RWPE2 (cell line): ENCODE measurements at regions not wholly inside any gene's neighbourhood (a gene's known extent, or its start where the extent isn't known, plus 50 kb on each side); places are given as distances from the start of the nearest gene placed in this dataset.

ENCODE experiments used
- ATAC-seq: fragments of 200-7000 bp; cut with Tn5 transposase; 3 replicates; pipeline ENCODE4 v1.9.1; 2021; ENCODE audit warnings: low read depth
- DNase-seq: peaks from one replicate; pipeline ENCODE4 v3.0.0-alpha.2; 2020; ENCODE audit warnings: low spot score
- H3K27ac ChIP-seq: fragments of 450-650 bp; 2 replicates; pipeline ENCODE4 v1.5.1; 2017; ENCODE audit warnings: mild to moderate bottlenecking; ENCODE audit not compliant: poor library complexity, severe bottlenecking
- H3K27me3 ChIP-seq: fragments of 250-450 bp; sonication (Bioruptor Pico); 2 replicates; pipeline ENCODE4 v1.5.1; 2021; ENCODE audit warnings: mild to moderate bottlenecking, moderate library complexity; ENCODE audit not compliant: insufficient read depth, poor library complexity, severe bottlenecking
- H3K36me3 ChIP-seq: fragments of 250-450 bp; sonication (Bioruptor Pico); 2 replicates; pipeline ENCODE4 v1.5.1; 2020; ENCODE audit warnings: low read depth, mild to moderate bottlenecking, moderate library complexity
- H3K4me1 ChIP-seq: fragments of 250-450 bp; sonication (Bioruptor Pico); 2 replicates; pipeline ENCODE4 v1.5.1; 2021; ENCODE audit warnings: mild to moderate bottlenecking, moderate library complexity; ENCODE audit not compliant: insufficient read depth, poor library complexity, severe bottlenecking
- H3K4me3 ChIP-seq: fragments of 250-450 bp; sonication (Bioruptor Pico); 2 replicates; pipeline ENCODE4 v1.5.1; 2021; ENCODE audit warnings: mild to moderate bottlenecking, moderate library complexity; ENCODE audit not compliant: severe bottlenecking
- H3K9me3 ChIP-seq: fragments of 250-450 bp; sonication (Bioruptor Pico); 2 replicates; pipeline ENCODE4 v1.5.1; 2021; ENCODE audit warnings: mild to moderate bottlenecking, moderate library complexity; ENCODE audit not compliant: severe bottlenecking
- TF ChIP-seq, protein P1 (sequence below): fragments of 450-650 bp; IDR thresholded peaks from one replicate; pipeline ENCODE4 v1.5.1; 2017; ENCODE audit warnings: mild to moderate bottlenecking, moderate library complexity; ENCODE audit not compliant: poor library complexity, severe bottlenecking

DNA sequence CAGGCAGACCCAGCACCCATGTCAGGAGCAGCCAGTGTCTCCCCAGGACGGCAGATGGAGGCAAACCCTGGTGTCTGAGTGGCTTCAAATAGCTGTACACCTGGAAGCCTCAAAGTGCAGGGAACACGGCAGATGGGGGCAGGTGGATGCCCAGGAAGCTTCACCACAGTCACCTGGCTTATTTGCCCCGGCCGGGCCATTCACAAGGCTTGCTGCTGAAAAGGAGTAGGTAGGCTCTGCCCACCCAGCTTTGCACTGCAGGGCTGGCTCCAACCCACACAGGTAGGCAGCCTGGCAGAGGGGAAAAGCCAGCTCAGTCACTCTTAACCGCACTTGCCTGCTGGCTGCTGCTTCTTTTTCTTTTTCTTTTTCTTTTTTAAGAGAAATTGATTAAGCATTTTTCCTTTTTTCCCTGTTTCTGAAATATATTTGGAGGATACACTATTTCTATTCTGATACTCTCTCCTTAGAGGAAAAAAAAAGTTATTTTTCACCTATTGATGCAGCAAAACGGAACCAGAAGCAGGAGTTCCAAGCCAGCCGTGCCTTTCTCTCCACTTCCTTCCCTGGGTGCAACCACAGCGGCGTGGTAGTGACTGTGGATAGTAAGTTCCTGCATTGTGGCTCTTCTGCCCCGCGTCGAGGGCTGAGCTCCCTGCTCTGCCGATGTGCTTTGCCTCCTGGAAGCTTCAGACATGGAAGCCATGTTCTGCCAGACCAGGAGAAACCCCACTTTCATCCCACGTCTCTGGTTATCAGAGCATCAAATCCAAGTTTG, 118.3 kb downstream of the KLF6 start:
- H3K27me3 ChIP-seq: no peaks in the 10 kb centered on the region
- H3K27ac ChIP-seq: no peak overlapping the region
- H3K9me3 ChIP-seq: no peaks in the 10 kb centered on the region
- H3K4me3 ChIP-seq: no peak overlapping the region
- peaks cover 12% of the 10 kb centered on the region for H3K4me1 ChIP-seq
- TF ChIP-seq, protein P1, sequence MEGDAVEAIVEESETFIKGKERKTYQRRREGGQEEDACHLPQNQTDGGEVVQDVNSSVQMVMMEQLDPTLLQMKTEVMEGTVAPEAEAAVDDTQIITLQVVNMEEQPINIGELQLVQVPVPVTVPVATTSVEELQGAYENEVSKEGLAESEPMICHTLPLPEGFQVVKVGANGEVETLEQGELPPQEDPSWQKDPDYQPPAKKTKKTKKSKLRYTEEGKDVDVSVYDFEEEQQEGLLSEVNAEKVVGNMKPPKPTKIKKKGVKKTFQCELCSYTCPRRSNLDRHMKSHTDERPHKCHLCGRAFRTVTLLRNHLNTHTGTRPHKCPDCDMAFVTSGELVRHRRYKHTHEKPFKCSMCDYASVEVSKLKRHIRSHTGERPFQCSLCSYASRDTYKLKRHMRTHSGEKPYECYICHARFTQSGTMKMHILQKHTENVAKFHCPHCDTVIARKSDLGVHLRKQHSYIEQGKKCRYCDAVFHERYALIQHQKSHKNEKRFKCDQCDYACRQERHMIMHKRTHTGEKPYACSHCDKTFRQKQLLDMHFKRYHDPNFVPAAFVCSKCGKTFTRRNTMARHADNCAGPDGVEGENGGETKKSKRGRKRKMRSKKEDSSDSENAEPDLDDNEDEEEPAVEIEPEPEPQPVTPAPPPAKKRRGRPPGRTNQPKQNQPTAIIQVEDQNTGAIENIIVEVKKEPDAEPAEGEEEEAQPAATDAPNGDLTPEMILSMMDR: no peak
- ATAC-seq (no peak), DNase-seq (no peak)
- H3K36me3 ChIP-seq: no peaks in the 10 kb centered on the region

DNA sequence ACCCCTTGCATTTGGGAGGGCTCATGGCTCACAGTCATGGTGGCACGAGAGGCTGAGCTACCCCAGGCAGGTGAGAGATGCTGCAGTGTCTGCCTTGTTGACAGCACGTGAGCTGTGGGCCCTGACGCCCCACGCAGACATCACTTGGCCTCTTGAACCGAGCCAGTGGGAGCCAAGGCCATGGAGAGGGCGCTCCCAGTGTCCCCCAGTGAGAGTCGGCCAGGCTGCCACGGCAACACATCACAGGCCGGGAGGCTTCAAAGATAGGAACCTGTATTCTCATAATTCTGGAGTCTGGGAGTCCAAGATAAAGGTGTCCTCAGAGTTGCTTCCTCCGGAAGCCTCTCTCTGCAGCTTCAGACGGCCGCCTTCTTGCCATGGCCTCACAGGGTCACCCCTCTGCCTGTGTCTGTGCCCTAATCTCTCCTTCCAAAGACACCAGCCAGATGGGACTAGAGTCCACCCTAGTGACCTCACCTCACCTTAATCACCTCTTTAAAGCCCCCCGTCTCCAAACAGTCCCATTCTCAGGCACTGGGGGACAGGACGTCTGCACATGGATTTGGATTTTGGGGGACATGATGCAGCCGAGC, 119.6 kb downstream of the KLF6 start:
- H3K4me3 ChIP-seq: no peak overlapping the region
- no peak for ATAC-seq

DNA sequence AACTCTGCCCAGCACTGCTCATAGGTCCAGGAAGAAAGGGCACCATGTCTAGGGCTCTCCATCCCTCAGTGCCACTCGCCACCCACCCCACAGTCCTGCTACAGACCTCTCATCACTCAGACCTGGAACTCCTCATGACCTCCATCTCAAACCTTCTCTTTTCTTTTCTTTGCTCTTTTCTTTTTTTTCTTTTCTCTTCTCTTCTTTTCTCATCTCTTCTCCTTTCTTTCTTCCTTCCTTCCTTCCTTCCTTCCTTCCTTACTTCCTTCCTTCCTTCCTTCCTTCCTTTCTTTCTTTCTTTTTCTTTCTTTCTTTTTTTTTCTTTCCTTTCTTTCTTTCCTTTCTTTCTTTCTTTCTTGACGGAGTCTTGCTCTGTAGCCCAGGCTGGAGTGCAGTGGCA, 122.2 kb downstream of the KLF6 start:
- ATAC-seq: no peak
- Histone ChIP-seq H3K27me3 (no peaks in the 10 kb centered on the region), H3K4me1 (peaks cover 3% of the 10 kb centered on the region), H3K4me3 (no peak overlapping the region), H3K9me3 (no peaks in the 10 kb centered on the region), H3K27ac (no peak overlapping the region), H3K36me3 (no peaks in the 10 kb centered on the region)
- no peak for DNase-seq
- TF ChIP-seq, protein P1: no peak

More for the DNA sequence above, 119.6 kb downstream of the KLF6 start:
- Histone ChIP-seq H3K27me3 (no peaks in the 10 kb centered on the region), H3K27ac (no peak overlapping the region), H3K9me3 (no peaks in the 10 kb centered on the region), H3K36me3 (no peaks in the 10 kb centered on the region), H3K4me1 (peaks cover 12% of the 10 kb centered on the region)
- TF ChIP-seq, protein P1: no peak
- DNase-seq: no peak

DNA sequence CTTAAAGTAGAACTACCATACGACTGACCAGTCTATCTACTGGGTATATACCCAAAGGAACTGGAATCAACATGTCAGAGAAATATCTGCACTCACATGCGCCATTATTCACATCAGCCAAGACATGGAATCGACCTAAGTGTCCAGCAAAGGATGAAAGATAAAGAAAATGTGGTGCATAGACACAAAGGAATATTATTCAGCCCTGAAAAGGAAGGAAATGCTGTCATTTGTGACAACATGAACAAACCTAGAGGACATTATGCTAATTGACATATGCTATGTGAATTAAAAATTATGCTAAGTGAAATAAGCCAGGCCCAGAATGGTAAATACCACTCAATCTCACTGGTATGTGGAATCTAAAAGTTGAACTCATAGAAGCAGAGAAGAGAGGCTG, 123.7 kb downstream of the KLF6 start:
- H3K36me3 ChIP-seq: no peaks in the 10 kb centered on the region
- DNase-seq (no peak), ATAC-seq (no peak)
- no peaks in the 10 kb centered on the region for H3K27me3 ChIP-seq
- TF ChIP-seq, protein P1: no peak
- no peak overlapping the region for H3K4me3 ChIP-seq
- H3K27ac ChIP-seq: no peak overlapping the region
- H3K9me3 ChIP-seq: no peaks in the 10 kb centered on the region
- H3K4me1 ChIP-seq: no peaks in the 10 kb centered on the region

DNA sequence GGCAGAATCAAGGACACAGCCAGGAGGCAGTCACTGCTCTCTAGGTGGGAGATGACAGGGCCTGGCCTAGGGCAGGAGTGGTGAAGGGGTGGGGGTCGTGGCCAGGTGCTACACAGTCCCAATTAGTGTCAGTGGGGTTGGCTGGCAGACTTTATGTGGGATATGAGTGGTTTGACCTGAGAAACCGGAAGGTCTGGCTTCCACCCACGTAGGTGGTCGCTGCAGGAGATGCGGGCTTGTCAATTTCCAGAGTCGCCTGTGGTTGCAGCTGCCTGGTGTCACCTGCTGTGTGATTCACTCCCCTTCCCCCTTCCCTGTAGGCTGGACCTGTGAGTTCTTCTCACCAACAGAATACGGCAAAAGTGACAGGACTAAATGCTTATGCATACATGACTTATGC, 124.3 kb downstream of the KLF6 start:
- TF ChIP-seq, protein P1: no peak
- ATAC-seq: no peak
- Histone ChIP-seq H3K9me3 (no peaks in the 10 kb centered on the region), H3K4me1 (no peaks in the 10 kb centered on the region), H3K27me3 (no peaks in the 10 kb centered on the region), H3K4me3 (no peak overlapping the region), H3K27ac (no peak overlapping the region), H3K36me3 (no peaks in the 10 kb centered on the region)
- no peak for DNase-seq
